ENCODE measurements at regions not wholly inside any gene's neighbourhood (a gene's known extent, or its start where the extent isn't known, plus 50 kb on each side); places are given as distances from the start of the nearest gene placed in this dataset.

GRCh38 chr7:12749069-12749468 is 61.6 kb downstream of the ARL4A start:
- H3K36me3 ChIP-seq (replicated peaks; ENCODE audit: insufficient read depth, low read length), result no peaks in the 10 kb centered on the region
- no peaks in the 10 kb centered on the region for H3K27me3 ChIP-seq (replicated peaks; ENCODE audit: insufficient read depth, low read length)
- no peaks in the 10 kb centered on the region for H3K4me1 ChIP-seq (ENCODE audit: low read length)
- no peak overlapping the region for H3K4me2 ChIP-seq (ENCODE audit: low read depth, low read length)
- no peaks in the 10 kb centered on the region for H4K20me1 ChIP-seq (ENCODE audit: insufficient read depth, low read length)
- no peak overlapping the region for H2AFZ ChIP-seq (ENCODE audit: low read length)
- TF ChIP-seq EZH2 (optimal IDR thresholded peaks at IDR 0.05; ENCODE audit: low read depth, low read length), result no peak
- no peak for TF ChIP-seq CTCF (IDR thresholded peaks at IDR 0.05; ENCODE audit: low read length)
- TF ChIP-seq EZH2phosphoT487 (IDR thresholded peaks at IDR 0.05; ENCODE audit: low read length), result no peak
- no peak overlapping the region for H3K4me3 ChIP-seq (ENCODE audit: low read length)
- no peaks in the 10 kb centered on the region for H3K79me2 ChIP-seq (ENCODE audit: low read length)
- H3K9me3 ChIP-seq (replicated peaks; ENCODE audit: insufficient read depth, low read length), result no peaks in the 10 kb centered on the region
- no peak overlapping the region for H3K9ac ChIP-seq (ENCODE audit: low read length)
- DNase-seq, result no peak
- H3K9me2 ChIP-seq (replicated peaks; ENCODE audit: insufficient read depth, low read length), result no peaks in the 10 kb centered on the region
- H3K27ac ChIP-seq (ENCODE audit: low read length), result no peak overlapping the region
- H3F3A ChIP-seq (ENCODE audit: insufficient read depth, low read length), result no peaks in the 10 kb centered on the region

- Histone ChIP-seq H4K20me1 (ENCODE audit: insufficient read depth, low read length) (no peaks in the 10 kb centered on the region), H3K9me3 (replicated peaks; ENCODE audit: insufficient read depth, low read length) (no peaks in the 10 kb centered on the region), H3K79me2 (ENCODE audit: low read length) (no peaks in the 10 kb centered on the region), H3K4me3 (ENCODE audit: low read length) (no peak overlapping the region), H2AFZ (ENCODE audit: low read length) (no peak overlapping the region), H3K4me2 (ENCODE audit: low read depth, low read length) (no peak overlapping the region), H3K27ac (ENCODE audit: low read length) (no peak overlapping the region), H3F3A (ENCODE audit: insufficient read depth, low read length) (no peaks in the 10 kb centered on the region), H3K4me1 (ENCODE audit: low read length) (no peaks in the 10 kb centered on the region), H3K9ac (ENCODE audit: low read length) (no peak overlapping the region), H3K27me3 (replicated peaks; ENCODE audit: insufficient read depth, low read length) (no peaks in the 10 kb centered on the region), H3K36me3 (replicated peaks; ENCODE audit: insufficient read depth, low read length) (no peaks in the 10 kb centered on the region), H3K9me2 (replicated peaks; ENCODE audit: insufficient read depth, low read length) (no peaks in the 10 kb centered on the region)
- DNase-seq, result no peak
- TF ChIP-seq EZH2 (optimal IDR thresholded peaks at IDR 0.05; ENCODE audit: low read depth, low read length) (no peak), CTCF (IDR thresholded peaks at IDR 0.05; ENCODE audit: low read length) (no peak), EZH2phosphoT487 (IDR thresholded peaks at IDR 0.05; ENCODE audit: low read length) (no peak)
Measured at GRCh38 chr7:12749746-12750145, 62.3 kb downstream of the ARL4A start.

GRCh38 chr7:12751764-12752163 is 64.3 kb downstream of the ARL4A start:
- Histone ChIP-seq H3K36me3 (replicated peaks; ENCODE audit: insufficient read depth, low read length) (no peaks in the 10 kb centered on the region), H3K4me3 (ENCODE audit: low read length) (no peak overlapping the region), H3K27ac (ENCODE audit: low read length) (no peak overlapping the region), H3K4me2 (ENCODE audit: low read depth, low read length) (no peak overlapping the region), H2AFZ (ENCODE audit: low read length) (no peak overlapping the region), H3K4me1 (ENCODE audit: low read length) (no peaks in the 10 kb centered on the region), H4K20me1 (ENCODE audit: insufficient read depth, low read length) (no peaks in the 10 kb centered on the region), H3K9me3 (replicated peaks; ENCODE audit: insufficient read depth, low read length) (no peaks in the 10 kb centered on the region), H3F3A (ENCODE audit: insufficient read depth, low read length) (no peaks in the 10 kb centered on the region), H3K27me3 (replicated peaks; ENCODE audit: insufficient read depth, low read length) (no peaks in the 10 kb centered on the region), H3K9me2 (replicated peaks; ENCODE audit: insufficient read depth, low read length) (no peaks in the 10 kb centered on the region), H3K9ac (ENCODE audit: low read length) (no peak overlapping the region), H3K79me2 (ENCODE audit: low read length) (no peaks in the 10 kb centered on the region)
- TF ChIP-seq EZH2 (optimal IDR thresholded peaks at IDR 0.05; ENCODE audit: low read depth, low read length) (no peak), CTCF (IDR thresholded peaks at IDR 0.05; ENCODE audit: low read length) (no peak), EZH2phosphoT487 (IDR thresholded peaks at IDR 0.05; ENCODE audit: low read length) (no peak)
- DNase-seq, result no peak
